NCI-H1048 (cell line): ENCODE measurements at regions not wholly inside any gene's neighbourhood (a gene's known extent, or its start where the extent isn't known, plus 50 kb on each side); places are given as distances from the start of the nearest gene placed in this dataset.

Source experiments
- DNase-seq: peaks from one replicate; lab custom pipeline; 2025; lab: John Stamatoyannopoulos, UW

GRCh38 chr2:23200068-23200786 lies 184.8 kb upstream of the KLHL29 start:
- DNase-seq = peak; percentile 6

GRCh38 chr2:23200787-23201114 lies 184.2 kb upstream of the KLHL29 start:
- no peak for DNase-seq

- no peak for DNase-seq
Observed at GRCh38 chr2:23203383-23203782, 181.6 kb upstream of the KLHL29 start.

- DNase-seq = no peak
Observed at GRCh38 chr2:23204685-23205242, 180.2 kb upstream of the KLHL29 start.

- no peak for DNase-seq
Observed at GRCh38 chr2:23206650-23207049, 178.3 kb upstream of the KLHL29 start.

- no peak for DNase-seq
Observed at GRCh38 chr2:23207871-23208270, 177.1 kb upstream of the KLHL29 start.

- no peak for DNase-seq
Observed at GRCh38 chr2:23208339-23208738, 176.6 kb upstream of the KLHL29 start.

GRCh38 chr2:23209059-23209458 lies 175.9 kb upstream of the KLHL29 start:
- DNase-seq = no peak

GRCh38 chr2:23211987-23212583 lies 172.9 kb upstream of the KLHL29 start:
- DNase-seq = no peak

GRCh38 chr2:23213196-23213595 lies 171.8 kb upstream of the KLHL29 start:
- no peak for DNase-seq

GRCh38 chr2:23215016-23215415 lies 170.0 kb upstream of the KLHL29 start:
- DNase-seq = no peak

GRCh38 chr2:23219666-23220065 lies 165.3 kb upstream of the KLHL29 start:
- no peak for DNase-seq

- no peak for DNase-seq
Observed at GRCh38 chr2:23220513-23221094, 164.4 kb upstream of the KLHL29 start.

GRCh38 chr2:23221236-23221635 lies 163.7 kb upstream of the KLHL29 start:
- no peak for DNase-seq

- no peak for DNase-seq
Observed at GRCh38 chr2:23221901-23222300, 163.1 kb upstream of the KLHL29 start.

GRCh38 chr2:23230885-23231284 lies 154.1 kb upstream of the KLHL29 start:
- DNase-seq = no peak

GRCh38 chr2:23231865-23232264 lies 153.1 kb upstream of the KLHL29 start:
- no peak for DNase-seq

GRCh38 chr2:23235292-23235691 lies 149.7 kb upstream of the KLHL29 start:
- DNase-seq = no peak

- no peak for DNase-seq
Observed at GRCh38 chr2:23235736-23236135, 149.2 kb upstream of the KLHL29 start.

- DNase-seq = no peak
Observed at GRCh38 chr2:23237147-23237546, 147.8 kb upstream of the KLHL29 start.

- DNase-seq = no peak
Observed at GRCh38 chr2:23238011-23238657, 146.8 kb upstream of the KLHL29 start.

GRCh38 chr2:23239374-23239773 lies 145.6 kb upstream of the KLHL29 start:
- DNase-seq = no peak

GRCh38 chr2:23241121-23241520 lies 143.9 kb upstream of the KLHL29 start:
- DNase-seq = no peak
